ENCODE measurements at regions not wholly inside any gene's neighbourhood (a gene's known extent, or its start where the extent isn't known, plus 50 kb on each side); places are given as distances from the start of the nearest gene placed in this dataset.

- 75 to 79% methylated on average over 1 of the region's 1 CpG for WGBS, 2 donors
- no peak overlapping the region for H3K4me3 ChIP-seq
- DNase-seq (no peak), ATAC-seq (ENCODE audit: insufficient read depth, low FRiP score) (no peak)
- H3K9ac ChIP-seq (ENCODE audit: insufficient read depth in 1 of 2, low read length in 2 of 2): no peak overlapping the region
- no peaks in the 10 kb centered on the region for H3K36me3 ChIP-seq (ENCODE audit: control insufficient read depth in 4 of 4, insufficient read depth in 4 of 4, low read length in 4 of 4)
- no peaks in the 10 kb centered on the region for H3K4me1 ChIP-seq (ENCODE audit: control insufficient read depth in 5 of 5, insufficient read depth in 5 of 5, low read length in 5 of 5)
- no peak for TF ChIP-seq CTCF (IDR thresholded peaks at IDR 0.05; ENCODE audit: control extremely low read depth, extremely low read depth)
- H3K27ac ChIP-seq (ENCODE audit: low read depth in 1 of 2, low read length in 1 of 2): no peak overlapping the region
- no peaks in the 10 kb centered on the region for H3K27me3 ChIP-seq (ENCODE audit: control insufficient read depth in 3 of 3, insufficient read depth in 3 of 3, low read length in 2 of 3)
- H3K9me3 ChIP-seq (ENCODE audit: control insufficient read depth in 4 of 4, insufficient read depth in 3 of 4, low read length in 3 of 4): no peaks in the 10 kb centered on the region
Measured at GRCh38 chr1:188715566-188715965, 1762.1 kb downstream of the BRINP3 start.

GRCh38 chr1:188719735-188720134 is 1757.9 kb downstream of the BRINP3 start:
- no peaks in the 10 kb centered on the region for H3K4me1 ChIP-seq (ENCODE audit: control insufficient read depth in 5 of 5, insufficient read depth in 5 of 5, low read length in 5 of 5)
- no peaks in the 10 kb centered on the region for H3K36me3 ChIP-seq (ENCODE audit: control insufficient read depth in 4 of 4, insufficient read depth in 4 of 4, low read length in 4 of 4)
- no peak overlapping the region for H3K27ac ChIP-seq (ENCODE audit: low read depth in 1 of 2, low read length in 1 of 2)
- WGBS, 2 donors: 61 to 63% methylated on average over 3 of the region's 3 CpGs
- no peaks in the 10 kb centered on the region for H3K27me3 ChIP-seq (ENCODE audit: control insufficient read depth in 3 of 3, insufficient read depth in 3 of 3, low read length in 2 of 3)
- H3K9me3 ChIP-seq (ENCODE audit: control insufficient read depth in 4 of 4, insufficient read depth in 3 of 4, low read length in 3 of 4): no peaks in the 10 kb centered on the region
- ATAC-seq (ENCODE audit: insufficient read depth, low FRiP score) (no peak), DNase-seq (no peak)
- no peak for TF ChIP-seq CTCF (IDR thresholded peaks at IDR 0.05; ENCODE audit: control extremely low read depth, extremely low read depth)
- H3K4me3 ChIP-seq: no peak overlapping the region
- no peak overlapping the region for H3K9ac ChIP-seq (ENCODE audit: insufficient read depth in 1 of 2, low read length in 2 of 2)

- Histone ChIP-seq H3K27me3 (ENCODE audit: control insufficient read depth in 3 of 3, insufficient read depth in 3 of 3, low read length in 2 of 3) (no peaks in the 10 kb centered on the region), H3K9ac (ENCODE audit: insufficient read depth in 1 of 2, low read length in 2 of 2) (no peak overlapping the region), H3K36me3 (ENCODE audit: control insufficient read depth in 4 of 4, insufficient read depth in 4 of 4, low read length in 4 of 4) (no peaks in the 10 kb centered on the region), H3K9me3 (ENCODE audit: control insufficient read depth in 4 of 4, insufficient read depth in 3 of 4, low read length in 3 of 4) (no peaks in the 10 kb centered on the region), H3K4me3 (no peak overlapping the region), H3K27ac (ENCODE audit: low read depth in 1 of 2, low read length in 1 of 2) (no peak overlapping the region), H3K4me1 (ENCODE audit: control insufficient read depth in 5 of 5, insufficient read depth in 5 of 5, low read length in 5 of 5) (no peaks in the 10 kb centered on the region)
- WGBS, 2 donors: 81 to 82% methylated on average over 2 of the region's 2 CpGs
- no peak for TF ChIP-seq CTCF (IDR thresholded peaks at IDR 0.05; ENCODE audit: control extremely low read depth, extremely low read depth)
- no peak for ATAC-seq (ENCODE audit: insufficient read depth, low FRiP score)
- DNase-seq: no peak
Measured at GRCh38 chr1:188723332-188724020, 1754.2 kb downstream of the BRINP3 start.

- no peaks in the 10 kb centered on the region for H3K27me3 ChIP-seq (ENCODE audit: control insufficient read depth in 3 of 3, insufficient read depth in 3 of 3, low read length in 2 of 3)
- ATAC-seq (ENCODE audit: insufficient read depth, low FRiP score): no peak
- no peak for TF ChIP-seq CTCF (IDR thresholded peaks at IDR 0.05; ENCODE audit: control extremely low read depth, extremely low read depth)
- no peaks in the 10 kb centered on the region for H3K4me1 ChIP-seq (ENCODE audit: control insufficient read depth in 5 of 5, insufficient read depth in 5 of 5, low read length in 5 of 5)
- no peak overlapping the region for H3K27ac ChIP-seq (ENCODE audit: low read depth in 1 of 2, low read length in 1 of 2)
- DNase-seq: no peak
- H3K36me3 ChIP-seq (ENCODE audit: control insufficient read depth in 4 of 4, insufficient read depth in 4 of 4, low read length in 4 of 4): no peaks in the 10 kb centered on the region
- no peak overlapping the region for H3K4me3 ChIP-seq
- peaks cover 0 to 5% (median 0%) of the 10 kb centered on the region in 4 donors for H3K9me3 ChIP-seq (ENCODE audit: control insufficient read depth in 4 of 4, insufficient read depth in 3 of 4, low read length in 3 of 4)
- no peak overlapping the region for H3K9ac ChIP-seq (ENCODE audit: insufficient read depth in 1 of 2, low read length in 2 of 2)
Measured at GRCh38 chr1:188729039-188729438, 1748.6 kb downstream of the BRINP3 start.
